IPS-18c (cell line): ENCODE measurements at regions not wholly inside any gene's neighbourhood (a gene's known extent, or its start where the extent isn't known, plus 50 kb on each side); places are given as distances from the start of the nearest gene placed in this dataset.
"Not testable (repeated sequence)": the region's sequence is repeated elsewhere in the genome, so short reads cannot be mapped to it uniquely, and the experiment has no call there.

Source experiments
- H3K4me3 ChIP-seq: 2 replicates; pipeline ENCODE4 v1.7.0; 2013; ENCODE audit warnings: low read depth, mild to moderate bottlenecking, low read length, moderate library complexity; ENCODE audit not compliant: insufficient read depth
- H3K9me3 ChIP-seq: one replicate; pipeline ENCODE4 v1.6.1; 2013; ENCODE audit warnings: mild to moderate bottlenecking, low read length, moderate library complexity; ENCODE audit not compliant: control insufficient read depth, insufficient read depth

DNA sequence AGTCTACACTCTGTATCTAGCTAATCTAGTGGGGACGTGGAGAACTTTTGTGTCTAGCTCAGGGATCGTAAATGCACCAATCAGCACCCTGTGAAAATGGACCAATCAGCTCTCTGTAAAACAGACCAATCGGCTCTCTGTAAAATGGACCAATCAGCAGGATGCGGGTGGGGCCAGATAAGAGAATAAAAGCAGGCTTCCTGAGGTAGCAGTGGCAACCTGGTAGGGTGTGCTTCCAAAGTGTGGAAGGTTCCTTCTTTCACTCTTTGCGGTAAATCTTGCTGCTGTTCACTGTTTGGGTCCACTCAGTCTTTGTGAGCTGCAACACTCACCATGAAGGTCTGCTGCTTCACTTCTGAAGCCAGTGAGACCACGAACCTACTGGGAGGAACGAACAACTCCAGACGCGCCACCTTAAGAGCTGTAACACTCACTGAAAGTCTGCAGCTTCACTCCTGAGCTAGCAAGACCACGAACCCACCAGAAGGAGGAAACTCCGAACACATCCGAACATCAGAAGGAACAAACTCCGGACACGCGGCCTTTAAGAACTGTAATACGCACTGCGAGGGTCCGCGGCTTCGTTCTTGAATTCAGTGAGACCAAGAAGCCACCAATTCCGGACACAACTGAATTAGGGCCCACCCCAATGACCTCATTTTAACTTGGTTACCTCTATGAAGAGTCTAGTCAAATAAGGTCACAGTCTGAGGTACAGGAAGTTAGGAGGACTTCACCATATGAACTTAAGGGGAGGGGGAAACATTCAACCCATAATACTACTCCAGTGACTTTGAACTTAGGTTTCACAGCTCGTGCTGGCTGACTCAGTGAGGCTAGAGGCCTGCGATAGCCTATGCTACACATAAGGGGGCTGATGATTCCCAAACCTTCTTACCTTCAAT lies 59.8 kb upstream of the LPGAT1 start:
- H3K4me3 ChIP-seq = 0 out of 2 replicates have a peak overlapping the region, but pooled peaks have one; percentile 46
- H3K9me3 ChIP-seq = not testable (repeated sequence)

DNA sequence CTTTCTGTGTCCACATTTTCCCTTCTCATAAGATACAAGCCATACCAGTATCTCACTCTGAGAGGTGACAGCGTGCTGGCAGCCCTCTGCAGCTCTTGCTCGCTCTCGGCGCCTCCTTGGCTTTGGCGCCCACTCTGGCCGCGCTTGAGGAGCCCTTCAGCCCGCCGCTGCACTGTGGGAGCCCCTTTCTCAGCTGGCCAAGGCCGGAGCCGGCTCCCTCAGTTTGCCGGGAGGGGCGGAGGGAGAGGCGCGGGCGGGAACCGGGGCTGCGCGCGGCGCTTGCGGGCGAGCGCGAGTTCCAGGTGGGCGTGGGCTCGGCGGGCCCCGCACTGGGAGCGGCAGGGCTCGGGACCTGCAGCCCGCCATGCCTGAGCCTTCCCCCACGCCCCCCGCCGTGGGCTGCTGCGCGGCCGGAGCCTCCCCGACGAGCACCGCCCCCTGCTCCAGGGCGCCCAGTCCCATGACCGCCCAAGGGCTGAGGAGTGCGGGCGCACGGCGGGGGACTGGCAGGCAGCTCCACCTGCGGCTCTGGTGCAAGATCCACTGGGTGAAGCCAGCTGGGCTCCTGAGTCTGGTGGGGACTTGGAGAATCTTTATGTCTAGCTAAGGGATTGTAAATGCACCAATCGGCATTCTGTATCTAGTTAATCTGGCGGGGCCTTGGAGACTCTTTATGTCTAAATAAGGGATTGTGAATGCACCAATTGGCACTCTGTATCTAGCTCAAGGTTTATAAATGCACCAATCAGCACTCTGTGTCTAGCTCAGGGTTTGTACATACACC lies 58.9 kb upstream of the LPGAT1 start:
- H3K4me3 ChIP-seq = peak overlapping the region; percentile 46

DNA sequence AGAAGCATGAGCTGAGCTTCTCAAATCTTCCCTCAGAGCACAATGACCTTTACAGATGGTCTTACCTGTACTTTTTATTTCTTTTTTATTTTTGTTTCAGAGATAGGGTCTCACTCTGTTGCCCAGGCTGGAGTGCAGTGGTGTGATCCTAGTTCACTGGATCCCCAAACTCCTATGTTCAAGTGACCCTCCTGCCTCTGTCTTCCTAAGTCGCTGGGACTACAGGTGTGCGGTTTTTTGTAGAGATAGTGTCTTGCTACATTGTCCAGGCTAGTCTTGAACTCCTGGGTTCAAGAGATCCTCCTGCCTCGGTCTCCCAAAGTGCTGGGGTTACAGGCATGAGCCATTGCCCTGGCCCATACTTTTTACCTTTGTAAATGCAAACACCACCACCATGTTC lies 56.0 kb upstream of the LPGAT1 start:
- H3K4me3 ChIP-seq = no peak overlapping the region
- H3K9me3 ChIP-seq = no peaks in the 10 kb centered on the region

More for the DNA sequence above, 58.9 kb upstream of the LPGAT1 start:
- H3K9me3 ChIP-seq = not testable (repeated sequence)

DNA sequence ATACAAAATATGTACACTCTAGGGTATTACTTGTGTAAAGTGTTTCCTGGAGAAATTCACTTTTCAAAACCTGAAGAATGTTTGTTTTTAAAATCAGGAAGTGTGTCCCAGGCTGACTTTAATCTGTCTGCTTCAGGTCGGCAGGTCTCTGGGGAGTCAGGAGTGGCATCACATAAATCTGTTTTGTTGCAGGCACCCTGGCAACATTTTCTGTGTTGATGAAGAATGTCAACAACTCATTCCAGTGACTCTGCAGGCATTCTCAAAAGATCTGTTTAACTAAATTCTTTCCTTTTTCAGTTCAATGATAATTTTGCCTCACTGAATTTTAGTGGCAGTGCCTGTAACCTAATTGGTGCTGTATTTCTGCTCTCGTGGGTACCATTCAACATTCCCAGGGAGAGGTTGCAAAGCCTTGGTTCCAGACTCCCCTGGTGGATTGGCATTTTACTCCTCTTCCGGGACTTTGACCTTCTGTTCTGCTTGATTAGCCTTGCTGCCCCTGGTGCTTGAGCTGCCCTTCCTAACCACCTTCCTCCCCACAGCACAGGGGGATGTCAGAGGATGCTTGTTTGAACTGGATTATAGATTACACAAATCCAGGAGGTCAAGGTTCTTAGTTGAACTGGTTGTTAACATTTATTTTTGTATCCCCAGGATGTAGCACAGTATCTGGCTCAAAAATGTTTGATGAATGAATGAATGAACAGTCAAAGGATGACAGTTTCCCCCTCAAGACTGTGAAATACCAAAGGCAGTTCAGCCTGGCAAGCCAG lies 55.4 kb upstream of the LPGAT1 start:
- H3K9me3 ChIP-seq = no peaks in the 10 kb centered on the region

DNA sequence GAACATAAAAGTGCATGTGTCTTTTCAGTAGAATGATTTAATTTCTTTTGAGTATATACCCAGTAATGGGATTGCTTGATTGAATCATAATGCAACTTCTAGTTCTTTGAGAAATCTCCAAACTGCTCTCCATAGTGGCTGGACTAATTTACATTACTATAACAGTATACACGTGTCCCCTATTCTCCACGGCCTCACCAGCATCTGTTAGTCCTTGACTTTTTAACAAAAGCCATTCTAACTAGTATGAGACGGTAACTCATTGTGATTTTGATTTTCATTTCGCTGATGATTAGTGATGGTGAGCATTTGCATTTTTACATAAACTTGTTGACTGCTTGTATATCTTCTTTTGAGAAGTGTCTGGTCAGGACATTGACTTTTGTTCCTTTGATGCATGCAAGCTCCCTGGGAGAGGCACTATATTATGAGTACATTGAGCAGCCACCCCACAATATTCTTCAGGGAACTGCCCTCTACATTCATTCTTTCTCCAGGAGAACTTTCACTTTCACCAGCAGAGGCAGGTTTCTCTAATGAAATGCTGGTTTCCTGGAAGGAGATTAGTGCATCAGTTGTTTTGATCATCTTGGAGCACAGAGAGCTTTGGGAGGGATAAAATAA lies 51.9 kb upstream of the LPGAT1 start:
- Histone ChIP-seq H3K4me3 (no peak overlapping the region), H3K9me3 (no peaks in the 10 kb centered on the region)

More for the DNA sequence above, 55.4 kb upstream of the LPGAT1 start:
- no peak overlapping the region for H3K4me3 ChIP-seq
